DND-41 (cell line): ENCODE measurements at regions not wholly inside any gene's neighbourhood (a gene's known extent, or its start where the extent isn't known, plus 50 kb on each side); places are given as distances from the start of the nearest gene placed in this dataset.

Experiments
- CTCF ChIP-seq: IDR thresholded peaks from 2 replicates; pipeline ENCODE4 v1.5.1; 2012; ENCODE audit warnings: borderline replicate concordance, low read length, moderate library complexity, mild to moderate bottlenecking; ENCODE audit not compliant: poor library complexity, severe bottlenecking; ENCODE audit errors: extremely low read depth
- EZH2 ChIP-seq: IDR thresholded peaks from 3 replicates; pipeline ENCODE4 v1.6.1; 2012; ENCODE audit warnings: borderline replicate concordance, low read depth, mild to moderate bottlenecking, moderate library complexity, low read length, inconsistent platforms; ENCODE audit not compliant: severe bottlenecking

- TF ChIP-seq CTCF (no peak), EZH2 (no peak)
Observed at GRCh38 chr1:56404561-56405030, 174.8 kb downstream of the PLPP3 start.
